SK-N-SH treated with all-trans-retinoic acid at 6 μM for 48 hours (cell line): ENCODE measurements at regions not wholly inside any gene's neighbourhood (a gene's known extent, or its start where the extent isn't known, plus 50 kb on each side); places are given as distances from the start of the nearest gene placed in this dataset.

Experiments
- ATAC-seq: fragments of 200-7000 bp; cut with Tn5 transposase; 3 replicates; pipeline ENCODE4 v1.9.1; 2020; ENCODE audit warnings: mild to moderate bottlenecking, moderate library complexity
- ARNTL ChIP-seq: fragments of 450-650 bp; formaldehyde crosslinking; IDR thresholded peaks from 2 replicates; pipeline ENCODE4 v1.5.0; 2020; ENCODE audit warnings: low read depth, mild to moderate bottlenecking, moderate library complexity, borderline replicate concordance
- BACH2 ChIP-seq: fragments of 250-450 bp; sonication (Bioruptor Pico); IDR thresholded peaks from 2 replicates; pipeline ENCODE4 v1.9.0; 2021; ENCODE audit warnings: mild to moderate bottlenecking, borderline replicate concordance
- CREB5 ChIP-seq: fragments of 250-450 bp; sonication (Bioruptor Pico); IDR thresholded peaks from 2 replicates; pipeline ENCODE4 v1.5.1; 2020; ENCODE audit warnings: low read depth, mild to moderate bottlenecking, moderate library complexity
- CSDC2 ChIP-seq: fragments of 250-450 bp; sonication (Bioruptor Pico); IDR thresholded peaks from 2 replicates; pipeline ENCODE4 v1.5.0; 2020; ENCODE audit warnings: mild to moderate bottlenecking, moderate library complexity
- CSRNP3 ChIP-seq: fragments of 250-450 bp; sonication (Bioruptor Pico); IDR thresholded peaks from 2 replicates; pipeline ENCODE4 v1.5.1; 2021; ENCODE audit warnings: mild to moderate bottlenecking, moderate library complexity
- ESRRG ChIP-seq: fragments of 250-450 bp; sonication (Bioruptor Pico); IDR thresholded peaks from 2 replicates; pipeline ENCODE4 v1.6.1; 2021; ENCODE audit warnings: mild to moderate bottlenecking
- GLIS3 ChIP-seq: fragments of 250-450 bp; sonication (Bioruptor Pico); IDR thresholded peaks from 2 replicates; pipeline ENCODE4 v1.5.0; 2020; ENCODE audit warnings: mild to moderate bottlenecking, moderate library complexity
- ISL1 ChIP-seq: fragments of 250-450 bp; sonication (Bioruptor Pico); IDR thresholded peaks from 2 replicates; pipeline ENCODE4 v2.1.2; 2022; ENCODE audit warnings: mild to moderate bottlenecking, moderate library complexity
- OSR1 ChIP-seq: fragments of 250-450 bp; sonication (Bioruptor Pico); IDR thresholded peaks from 2 replicates; pipeline ENCODE4 v1.8.0; 2022; ENCODE audit warnings: moderate library complexity, mild to moderate bottlenecking, inconsistent platforms
- PATZ1 ChIP-seq: fragments of 250-450 bp; sonication (Bioruptor Pico); IDR thresholded peaks from 2 replicates; pipeline ENCODE4 v1.8.0; 2020; ENCODE audit warnings: mild to moderate bottlenecking, moderate library complexity, borderline replicate concordance
- POU6F1 ChIP-seq: fragments of 250-450 bp; sonication (Bioruptor Pico); IDR thresholded peaks from 2 replicates; pipeline ENCODE4 v1.8.0; 2021; ENCODE audit warnings: low read depth, mild to moderate bottlenecking, moderate library complexity, borderline replicate concordance
- PPARA ChIP-seq: fragments of 250-450 bp; sonication (Bioruptor Pico); IDR thresholded peaks from 2 replicates; pipeline ENCODE4 v1.5.0; 2020; ENCODE audit warnings: mild to moderate bottlenecking, borderline replicate concordance
- RARB ChIP-seq: fragments of 250-450 bp; sonication (Bioruptor Pico); IDR thresholded peaks from 2 replicates; pipeline ENCODE4 v1.8.0; 2021; ENCODE audit warnings: mild to moderate bottlenecking, moderate library complexity
- SNAI2 ChIP-seq: fragments of 250-450 bp; sonication (Bioruptor Pico); IDR thresholded peaks from 2 replicates; pipeline ENCODE4 v1.5.0; 2020; ENCODE audit warnings: mild to moderate bottlenecking, moderate library complexity
- TCF4 ChIP-seq: fragments of 250-450 bp; sonication (Bioruptor Pico); IDR thresholded peaks from 2 replicates; pipeline ENCODE4 v1.8.0; 2021; ENCODE audit warnings: mild to moderate bottlenecking, moderate library complexity, borderline replicate concordance
- TOX ChIP-seq: fragments of 250-450 bp; sonication (Bioruptor Pico); IDR thresholded peaks from 2 replicates; pipeline ENCODE4 v1.8.0; 2021; ENCODE audit warnings: mild to moderate bottlenecking, moderate library complexity, borderline replicate concordance
- TSHZ2 ChIP-seq: fragments of 250-450 bp; sonication (Bioruptor Pico); IDR thresholded peaks from 2 replicates; pipeline ENCODE4 v1.5.0; 2020; ENCODE audit warnings: mild to moderate bottlenecking, moderate library complexity
- ZFP3 ChIP-seq: fragments of 250-450 bp; sonication (Bioruptor Pico); IDR thresholded peaks from 2 replicates; pipeline ENCODE4 v1.5.0; 2020; ENCODE audit warnings: mild to moderate bottlenecking, moderate library complexity
- ZFP30 ChIP-seq: fragments of 450-650 bp; formaldehyde crosslinking; IDR thresholded peaks from 2 replicates; pipeline ENCODE4 v1.5.0; 2022; ENCODE audit warnings: mild to moderate bottlenecking, moderate library complexity
- ZNF565 ChIP-seq: fragments of 450-650 bp; formaldehyde crosslinking; conservative IDR thresholded peaks from 2 replicates; pipeline ENCODE4 v1.5.0; 2020; ENCODE audit warnings: low read depth, mild to moderate bottlenecking, moderate library complexity
- ZNF70 ChIP-seq: fragments of 450-650 bp; formaldehyde crosslinking; IDR thresholded peaks from 2 replicates; pipeline ENCODE4 v1.5.0; 2020; ENCODE audit warnings: mild to moderate bottlenecking, moderate library complexity
- ZNF8 ChIP-seq: fragments of 450-650 bp; formaldehyde crosslinking; IDR thresholded peaks from 2 replicates; pipeline ENCODE4 v1.5.0; 2020; ENCODE audit warnings: mild to moderate bottlenecking, moderate library complexity

GRCh38 chr1:96338622-96339021, 383.0 kb upstream of the PTBP2 start:
- no peak for ATAC-seq
- TF ChIP-seq ZFP3 (no peak), SNAI2 (CRISPR knock-in tag) (no peak), GLIS3 (no peak), RARB (CRISPR knock-in tag) (no peak), OSR1 (CRISPR knock-in tag) (no peak)

- ATAC-seq: no peak
- TF ChIP-seq ZNF70: no peak
Observed at GRCh38 chr1:96340686-96341085, 380.9 kb upstream of the PTBP2 start.

GRCh38 chr1:96346719-96347118, 374.9 kb upstream of the PTBP2 start:
- no peak for ATAC-seq
- TF ChIP-seq CREB5 (CRISPR knock-in tag) (no peak), ZFP30 (CRISPR knock-in tag) (no peak), ZNF70 (no peak), ESRRG (no peak), TCF4 (CRISPR knock-in tag) (no peak), CSDC2 (no peak), RARB (CRISPR knock-in tag) (no peak), ARNTL (CRISPR knock-in tag) (no peak), ISL1 (CRISPR knock-in tag) (no peak)

- TF ChIP-seq GLIS3 (no peak), PATZ1 (CRISPR knock-in tag) (no peak)
- ATAC-seq: no peak
Observed at GRCh38 chr1:96349896-96350295, 371.7 kb upstream of the PTBP2 start.

- ATAC-seq: no peak
- TF ChIP-seq POU6F1 (no peak), CREB5 (CRISPR knock-in tag) (no peak), PPARA (CRISPR knock-in tag) (no peak), RARB (CRISPR knock-in tag) (no peak), SNAI2 (CRISPR knock-in tag) (no peak), TCF4 (CRISPR knock-in tag) (no peak), ZNF8 (CRISPR knock-in tag) (no peak), PATZ1 (CRISPR knock-in tag) (no peak), CSRNP3 (CRISPR knock-in tag) (no peak), BACH2 (CRISPR knock-in tag) (no peak), TSHZ2 (CRISPR knock-in tag) (no peak), ZNF565 (CRISPR knock-in tag) (no peak), ARNTL (CRISPR knock-in tag) (no peak), OSR1 (CRISPR knock-in tag) (no peak), TOX (CRISPR knock-in tag) (no peak)
Observed at GRCh38 chr1:96352733-96353132, 368.9 kb upstream of the PTBP2 start.
